Thyroid gland (tissue), 4 donors: ENCODE measurements at regions not wholly inside any gene's neighbourhood (a gene's known extent, or its start where the extent isn't known, plus 50 kb on each side); places are given as distances from the start of the nearest gene placed in this dataset.

ENCODE experiments used
- DNase-seq, 2 donors: peaks; one replicate each; pipeline ENCODE4 v3.0.0-alpha.2; 2019
- H3K27ac ChIP-seq, 3 donors: fragments of 200-600 bp; sonication (generic); 1 replicate in 2 of 3; 2 replicates in 1 of 3; pipeline ENCODE4 v1.5.1; 2016 to 2019; ENCODE audit warnings: mild to moderate bottlenecking in 1 of 3, moderate library complexity in 1 of 3
- H3K27me3 ChIP-seq: fragments of 200-600 bp; sonication (generic); one replicate; pipeline ENCODE4 v1.5.1; 2019
- H3K36me3 ChIP-seq, 2 donors: fragments of 200-600 bp; sonication (generic); one replicate each; pipeline ENCODE4 v1.5.1; 2016 to 2019
- H3K4me1 ChIP-seq, 2 donors: fragments of 200-600 bp; sonication (generic); one replicate each; pipeline ENCODE4 v1.5.1; 2017 to 2019
- H3K4me3 ChIP-seq, 3 donors: fragments of 200-600 bp; sonication (generic); replicated peaks in 1 of 3; 1 replicate in 2 of 3; 2 replicates in 1 of 3; pipeline ENCODE4 v1.5.1; 2016; ENCODE audit warnings: mild to moderate bottlenecking in 1 of 3
- H3K9me3 ChIP-seq: fragments of 200-600 bp; sonication (generic); one replicate; pipeline ENCODE4 v1.5.1; 2017
- CTCF ChIP-seq, 6 experiments: fragments of 200-600 bp in 3 of 6; fragments of 450-650 bp in 3 of 6; sonication (generic) in 3 of 6; IDR thresholded peaks; one replicate each; pipeline ENCODE4 v1.5.1; 2016 to 2019; ENCODE audit warnings: antibody characterized with exemption in 6 of 6, mild to moderate bottlenecking in 2 of 6, inconsistent platforms in 1 of 6, moderate library complexity in 1 of 6
- POLR2A ChIP-seq, 2 donors: fragments of 450-650 bp; IDR thresholded peaks; one replicate each; pipeline ENCODE4 v1.6.1; 2017; ENCODE audit warnings: antibody characterized with exemption in 2 of 2, mild to moderate bottlenecking in 2 of 2, moderate library complexity in 1 of 2
- WGBS, 2 donors: methylation state at CpG; one replicate each; pipeline ENCODE4 v1.1.5; 2017; 5-methylcytosine and 5-hydroxymethylcytosine counted together
- intact Hi-C: fragments of 100-400 bp; cut with DNase I; formaldehyde crosslinking; loops from one replicate; pipeline ENCODE4 v1.15.1; 2023

GRCh38 chr18:41357708-41358107 lies 597.3 kb upstream of the PIK3C3 start:
- intact Hi-C loops: no loop called here
- TF ChIP-seq CTCF (IDR thresholded peaks at IDR 0.05) (no peak), POLR2A (IDR thresholded peaks at IDR 0.05) (no peak)
- Histone ChIP-seq H3K4me1 (no peaks in the 10 kb centered on the region), H3K9me3 (no peaks in the 10 kb centered on the region), H3K27ac (no peak overlapping the region), H3K36me3 (no peaks in the 10 kb centered on the region), H3K27me3 (no peaks in the 10 kb centered on the region), H3K4me3 (no peak overlapping the region)
- DNase-seq: no peak
- whole genome bisulfite sequencing, 2 donors: 83 to 88% methylated on average over 2 of the region's 2 CpGs

DNA sequence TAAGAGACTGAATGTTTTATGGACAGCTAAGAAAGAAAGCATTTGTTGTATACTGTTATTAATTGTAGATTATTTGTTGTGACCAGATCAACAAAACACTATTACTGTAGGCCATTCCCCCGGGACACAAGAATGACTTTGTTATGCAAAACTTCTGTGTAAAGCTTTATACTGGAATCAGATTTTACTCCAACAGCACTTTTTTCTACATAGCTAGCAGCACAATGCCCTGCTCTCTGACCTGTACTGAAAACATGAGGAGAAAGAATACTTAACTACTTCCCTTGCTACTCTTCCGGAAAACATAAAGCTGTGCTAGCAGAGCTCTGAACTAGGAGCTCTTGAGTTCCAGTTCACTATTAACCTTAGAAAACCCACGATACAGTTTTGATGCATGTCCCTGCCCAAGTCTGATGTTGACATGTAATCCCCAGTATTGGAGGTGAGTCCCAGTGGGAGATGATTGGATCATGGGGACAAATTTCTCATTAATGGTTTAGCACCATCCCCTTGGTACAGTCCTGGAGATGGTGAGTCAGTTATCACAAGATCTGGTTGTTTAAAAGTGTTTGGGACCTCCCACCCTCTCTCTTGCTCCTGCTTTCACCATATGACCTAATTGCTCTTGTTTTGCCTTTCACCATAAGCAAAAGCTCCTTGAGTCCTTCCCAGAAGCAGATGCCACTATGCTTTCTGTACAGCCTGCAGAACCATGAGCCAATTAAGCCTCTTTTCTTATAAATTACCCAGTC lies 601.1 kb upstream of the PIK3C3 start:
- intact Hi-C loops: no loop called here

GRCh38 chr18:41351430-41351829 lies 603.6 kb upstream of the PIK3C3 start:
- WGBS, 2 donors: 71 to 90% methylated on average over 3 of the region's 3 CpGs
- Histone ChIP-seq H3K9me3 (no peaks in the 10 kb centered on the region), H3K27ac (no peak overlapping the region), H3K27me3 (no peaks in the 10 kb centered on the region), H3K4me1 (no peaks in the 10 kb centered on the region), H3K4me3 (no peak overlapping the region), H3K36me3 (no peaks in the 10 kb centered on the region)
- no peak for DNase-seq
- TF ChIP-seq CTCF (IDR thresholded peaks at IDR 0.05) (no peak), POLR2A (IDR thresholded peaks at IDR 0.05) (no peak)
- intact Hi-C loops: no loop called here

More for the DNA sequence above, 601.1 kb upstream of the PIK3C3 start:
- no peak for DNase-seq
- Histone ChIP-seq H3K9me3 (no peaks in the 10 kb centered on the region), H3K27ac (no peak overlapping the region), H3K27me3 (no peaks in the 10 kb centered on the region), H3K4me3 (no peak overlapping the region), H3K36me3 (no peaks in the 10 kb centered on the region), H3K4me1 (no peaks in the 10 kb centered on the region)
- WGBS, 2 donors: 50 to 54% methylated on average over 3 of the region's 3 CpGs
- TF ChIP-seq CTCF (IDR thresholded peaks at IDR 0.05): no peak
- TF ChIP-seq POLR2A (IDR thresholded peaks at IDR 0.05): no peak

DNA sequence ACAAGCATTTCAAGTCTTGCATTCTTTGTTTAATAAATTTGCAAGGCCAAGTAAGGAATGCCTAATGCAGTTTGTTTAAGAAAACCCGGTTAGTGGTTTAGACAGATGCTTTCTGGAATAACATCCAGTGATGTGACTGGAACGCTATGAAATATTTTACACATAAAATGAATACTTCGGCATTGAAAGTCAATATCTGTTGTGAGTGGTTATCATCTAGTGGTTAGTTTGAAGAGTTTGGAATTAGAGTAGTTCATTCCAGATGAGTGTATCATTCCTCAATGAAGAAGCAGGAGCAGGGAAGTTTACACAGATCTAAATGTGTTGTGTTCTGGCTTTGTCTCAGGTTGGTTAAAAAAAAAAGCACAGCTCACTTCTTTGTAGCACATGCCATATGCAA lies 608.0 kb upstream of the PIK3C3 start:
- WGBS, 2 donors: 89 to 96% methylated on average over 3 of the region's 3 CpGs
- TF ChIP-seq CTCF (IDR thresholded peaks at IDR 0.05): no peak
- no peak for TF ChIP-seq POLR2A (IDR thresholded peaks at IDR 0.05)
- intact Hi-C loops: no loop called here
- Histone ChIP-seq H3K27me3 (no peaks in the 10 kb centered on the region), H3K27ac (no peak overlapping the region), H3K4me1 (no peaks in the 10 kb centered on the region), H3K36me3 (no peaks in the 10 kb centered on the region), H3K9me3 (no peaks in the 10 kb centered on the region), H3K4me3 (no peak overlapping the region)
- no peak for DNase-seq

DNA sequence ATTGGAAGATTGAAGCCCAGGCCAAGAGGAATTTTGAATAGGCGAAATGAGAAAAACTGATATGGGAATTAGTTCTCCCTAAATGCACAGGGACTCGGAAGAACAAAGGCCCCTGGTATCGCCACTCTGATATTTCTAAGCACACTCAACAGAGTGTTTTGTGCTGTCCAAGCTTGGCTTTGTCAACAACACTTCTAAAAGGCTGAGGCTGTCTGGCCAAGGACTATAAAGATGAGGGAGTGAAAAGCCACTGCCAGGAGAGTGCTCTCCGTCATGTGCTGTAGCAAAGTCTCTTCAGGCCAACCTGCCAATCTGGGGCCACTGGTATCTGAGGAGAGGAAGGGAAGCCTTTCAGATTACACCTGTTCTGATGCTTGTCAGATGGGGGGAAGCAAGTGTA lies 611.2 kb upstream of the PIK3C3 start:
- Histone ChIP-seq H3K9me3 (no peaks in the 10 kb centered on the region), H3K4me1 (no peaks in the 10 kb centered on the region), H3K27ac (no peak overlapping the region), H3K27me3 (no peaks in the 10 kb centered on the region), H3K36me3 (no peaks in the 10 kb centered on the region), H3K4me3 (no peak overlapping the region)
- intact Hi-C loops: no loop called here
- WGBS, 2 donors: 67 to 79% methylated on average over 4 of the region's 4 CpGs
- no peak for DNase-seq
- TF ChIP-seq CTCF (IDR thresholded peaks at IDR 0.05): no peak
- TF ChIP-seq POLR2A (IDR thresholded peaks at IDR 0.05): no peak
